Kidney epithelial cell (primary cell): ENCODE measurements at regions not wholly inside any gene's neighbourhood (a gene's known extent, or its start where the extent isn't known, plus 50 kb on each side); places are given as distances from the start of the nearest gene placed in this dataset.
"Not testable (repeated sequence)": the region's sequence is repeated elsewhere in the genome, so short reads cannot be mapped to it uniquely, and the experiment has no call there.

Source experiments
- DNase-seq: peaks from one replicate; pipeline ENCODE4 v3.0.0-alpha.2; 2010; ENCODE audit warnings: low read depth
- H3K27me3 ChIP-seq: 2 replicates; pipeline ENCODE4 v1.6.0; 2011; ENCODE audit warnings: low read length; ENCODE audit not compliant: control insufficient read depth, insufficient read depth
- H3K36me3 ChIP-seq: 2 replicates; pipeline ENCODE4 v1.5.1; 2011; ENCODE audit warnings: low read length; ENCODE audit not compliant: control insufficient read depth, insufficient read depth
- H3K4me3 ChIP-seq: 2 replicates; pipeline ENCODE4 v1.5.1; 2011; ENCODE audit warnings: low read depth, mild to moderate bottlenecking, control low read depth, low read length
- TF ChIP-seq, protein P1 (sequence below): IDR thresholded peaks from 2 replicates; pipeline ENCODE4 v1.5.1; 2011; ENCODE audit warnings: mild to moderate bottlenecking, moderate library complexity, low read length, control low read depth, inconsistent platforms; ENCODE audit not compliant: insufficient read depth, poor library complexity, severe bottlenecking

DNA sequence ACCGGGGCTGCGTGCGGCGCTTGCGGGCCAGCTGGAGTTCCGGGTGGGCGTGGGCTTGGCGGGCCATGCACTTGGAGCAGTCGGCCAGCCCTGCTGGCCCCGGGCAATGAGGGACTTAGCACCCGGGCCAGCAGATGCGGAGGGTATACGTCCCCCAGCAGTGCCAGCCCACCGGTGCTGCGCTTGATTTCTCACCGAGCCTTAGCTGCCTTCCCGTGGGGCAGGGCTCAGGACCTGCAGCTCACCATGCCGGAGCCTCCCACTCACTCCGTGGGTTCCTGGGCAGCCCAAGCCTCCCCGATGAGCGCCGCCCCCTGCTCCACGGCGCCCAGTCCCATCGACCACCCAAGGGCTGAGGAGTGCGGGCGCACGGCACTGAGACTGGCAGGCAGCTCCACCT is 51.4 kb upstream of the INPP4B start:
- DNase-seq: not testable (repeated sequence)

DNA sequence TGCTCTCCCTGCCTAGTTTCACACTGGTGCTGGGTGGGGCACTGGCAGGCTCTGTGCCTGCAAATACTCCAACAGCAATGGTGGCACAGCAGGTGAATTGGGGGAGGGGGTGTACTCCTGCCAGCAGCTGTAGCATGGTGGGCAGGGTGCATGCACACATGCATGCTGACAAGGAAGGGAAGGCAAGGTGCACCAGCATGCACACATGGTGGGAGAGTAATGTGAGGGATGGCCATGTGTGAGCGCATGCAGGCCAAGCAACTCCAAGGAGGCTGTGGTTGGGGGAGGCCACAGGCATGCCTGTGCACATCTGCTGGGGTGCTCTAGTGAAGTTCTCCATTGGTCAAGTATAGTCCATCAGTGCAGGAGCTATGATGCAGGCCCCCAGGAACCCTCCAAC is 54.5 kb upstream of the INPP4B start:
- no peaks in the 10 kb centered on the region for H3K36me3 ChIP-seq
- TF ChIP-seq, protein P1, sequence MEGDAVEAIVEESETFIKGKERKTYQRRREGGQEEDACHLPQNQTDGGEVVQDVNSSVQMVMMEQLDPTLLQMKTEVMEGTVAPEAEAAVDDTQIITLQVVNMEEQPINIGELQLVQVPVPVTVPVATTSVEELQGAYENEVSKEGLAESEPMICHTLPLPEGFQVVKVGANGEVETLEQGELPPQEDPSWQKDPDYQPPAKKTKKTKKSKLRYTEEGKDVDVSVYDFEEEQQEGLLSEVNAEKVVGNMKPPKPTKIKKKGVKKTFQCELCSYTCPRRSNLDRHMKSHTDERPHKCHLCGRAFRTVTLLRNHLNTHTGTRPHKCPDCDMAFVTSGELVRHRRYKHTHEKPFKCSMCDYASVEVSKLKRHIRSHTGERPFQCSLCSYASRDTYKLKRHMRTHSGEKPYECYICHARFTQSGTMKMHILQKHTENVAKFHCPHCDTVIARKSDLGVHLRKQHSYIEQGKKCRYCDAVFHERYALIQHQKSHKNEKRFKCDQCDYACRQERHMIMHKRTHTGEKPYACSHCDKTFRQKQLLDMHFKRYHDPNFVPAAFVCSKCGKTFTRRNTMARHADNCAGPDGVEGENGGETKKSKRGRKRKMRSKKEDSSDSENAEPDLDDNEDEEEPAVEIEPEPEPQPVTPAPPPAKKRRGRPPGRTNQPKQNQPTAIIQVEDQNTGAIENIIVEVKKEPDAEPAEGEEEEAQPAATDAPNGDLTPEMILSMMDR: no peak
- no peaks in the 10 kb centered on the region for H3K27me3 ChIP-seq
- no peak overlapping the region for H3K4me3 ChIP-seq
- no peak for DNase-seq

More for the DNA sequence above, 51.4 kb upstream of the INPP4B start:
- not testable (repeated sequence) for H3K36me3 ChIP-seq, H3K27me3 ChIP-seq, H3K4me3 ChIP-seq

DNA sequence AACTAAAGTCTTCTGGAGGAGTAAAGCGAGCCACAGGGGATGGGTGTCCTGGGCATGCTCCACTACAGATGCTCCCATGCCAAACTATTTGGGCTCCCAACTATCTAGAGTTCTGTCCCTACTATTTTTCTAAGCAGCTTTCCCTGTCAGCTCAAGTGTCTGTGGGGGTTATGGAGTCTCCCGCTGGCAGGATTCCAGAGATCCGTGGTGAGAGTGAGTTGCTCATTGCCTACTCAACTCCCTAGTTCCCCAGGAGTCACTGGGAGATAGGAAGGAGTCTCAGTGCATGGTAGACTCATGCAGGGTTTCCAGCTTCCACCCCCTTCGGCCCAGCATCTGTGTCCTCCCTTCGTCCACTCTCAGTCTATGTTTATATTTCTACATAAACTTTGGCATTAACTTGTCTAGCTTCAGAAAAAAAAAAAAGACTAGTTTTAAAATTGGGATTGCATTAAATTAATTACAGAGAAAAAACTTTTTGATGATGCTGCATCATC is 55.1 kb upstream of the INPP4B start:
- TF ChIP-seq, protein P1: no peak
- no peaks in the 10 kb centered on the region for H3K36me3 ChIP-seq
- H3K4me3 ChIP-seq: no peak overlapping the region
- no peaks in the 10 kb centered on the region for H3K27me3 ChIP-seq
- no peak for DNase-seq

DNA sequence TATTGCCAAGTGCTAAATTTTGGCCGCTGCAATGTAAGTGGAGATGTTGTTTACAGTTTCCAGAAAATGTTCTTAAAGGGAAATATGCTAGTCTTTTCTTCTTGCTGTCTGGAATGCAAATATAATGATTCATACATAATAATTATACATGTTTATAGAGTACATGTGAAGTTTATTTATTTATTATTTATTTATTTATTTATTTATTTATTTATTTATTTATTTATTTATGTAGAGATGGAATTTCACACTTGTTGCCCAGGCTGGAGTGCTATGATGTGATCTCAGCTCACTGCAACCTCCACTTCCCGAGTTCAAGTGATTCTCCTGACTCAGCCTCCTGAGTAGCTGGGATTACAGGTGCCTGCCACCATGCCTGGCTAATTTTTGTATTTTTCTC is 57.5 kb upstream of the INPP4B start:
- not testable (repeated sequence) for H3K36me3 ChIP-seq, H3K4me3 ChIP-seq, DNase-seq, H3K27me3 ChIP-seq

DNA sequence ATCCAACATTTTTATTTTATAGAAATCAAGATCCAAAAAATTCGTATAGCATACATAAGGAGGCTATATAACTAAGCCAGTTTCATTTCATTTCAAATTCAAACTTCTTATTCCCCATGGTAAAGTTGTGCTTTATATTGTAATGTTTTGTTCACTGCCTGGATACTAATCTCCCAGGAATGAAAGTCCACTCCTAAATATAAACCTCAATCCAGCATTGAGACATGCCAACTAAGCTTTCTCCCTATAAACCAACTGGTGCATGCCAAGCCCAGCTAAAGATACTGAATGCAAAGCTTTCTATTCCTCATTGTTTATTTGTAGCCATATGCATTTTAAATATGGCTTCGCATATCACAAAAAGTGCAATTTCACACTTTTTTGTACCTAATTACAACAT is 63.8 kb upstream of the INPP4B start:
- no peak for DNase-seq
- no peak overlapping the region for H3K4me3 ChIP-seq
- no peaks in the 10 kb centered on the region for H3K36me3 ChIP-seq
- TF ChIP-seq, protein P1: no peak
- no peaks in the 10 kb centered on the region for H3K27me3 ChIP-seq

DNA sequence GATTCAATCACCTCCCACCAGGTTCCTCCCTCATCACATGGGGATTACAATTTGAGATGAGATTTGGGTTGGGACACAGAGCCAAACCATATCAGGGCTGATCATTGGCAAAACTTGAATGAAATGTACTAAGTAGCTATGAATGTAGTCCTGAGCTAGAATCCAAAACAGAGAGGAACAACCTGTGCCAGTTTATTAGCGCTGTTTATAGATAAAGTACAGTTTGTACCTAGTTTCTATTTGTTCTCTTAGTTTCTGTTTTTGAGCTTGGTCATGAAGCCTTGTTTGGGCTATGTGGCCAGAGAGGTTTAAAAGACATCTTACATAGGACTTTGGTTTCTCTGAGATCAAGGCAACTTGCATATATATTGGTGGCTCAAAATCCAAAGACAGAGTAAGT is 66.9 kb upstream of the INPP4B start:
- Histone ChIP-seq H3K36me3 (no peaks in the 10 kb centered on the region), H3K4me3 (no peak overlapping the region), H3K27me3 (no peaks in the 10 kb centered on the region)
- TF ChIP-seq, protein P1: no peak
- no peak for DNase-seq

DNA sequence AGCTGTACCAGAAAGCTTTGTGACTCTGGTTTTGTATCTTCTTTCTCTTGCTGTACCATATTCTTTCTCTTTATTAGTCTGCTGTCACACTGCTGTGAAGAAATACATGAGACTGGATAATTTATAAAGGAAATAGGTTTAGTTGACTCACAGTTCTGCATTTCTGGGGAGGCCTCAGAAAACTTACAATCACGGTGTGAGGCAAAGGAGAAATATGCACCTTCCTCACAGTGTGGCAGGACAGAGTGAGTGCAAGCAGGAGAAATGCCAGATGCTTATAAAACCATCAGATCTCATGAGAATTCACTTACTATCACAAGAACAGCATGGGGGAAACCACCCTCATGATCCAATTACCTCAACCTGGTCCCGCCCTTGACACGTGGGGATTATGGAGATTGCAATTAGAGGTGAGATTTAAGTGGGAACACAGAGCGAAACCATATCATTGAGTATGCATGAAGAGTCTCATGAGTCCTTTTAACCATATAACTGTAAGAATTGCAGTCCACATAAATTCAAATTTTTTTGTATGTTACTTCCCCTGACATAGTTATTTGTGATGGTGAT is 67.4 kb upstream of the INPP4B start:
- no peak overlapping the region for H3K4me3 ChIP-seq
- no peak for DNase-seq
- H3K27me3 ChIP-seq: no peaks in the 10 kb centered on the region
- no peaks in the 10 kb centered on the region for H3K36me3 ChIP-seq
- TF ChIP-seq, protein P1: no peak
